GM12878 (cell line): ENCODE measurements at regions not wholly inside any gene's neighbourhood (a gene's known extent, or its start where the extent isn't known, plus 50 kb on each side); places are given as distances from the start of the nearest gene placed in this dataset.
"Not testable (repeated sequence)": the region's sequence is repeated elsewhere in the genome, so short reads cannot be mapped to it uniquely, and the experiment has no call there.

ENCODE experiments used
- CHD1 ChIP-seq: IDR thresholded peaks from 2 replicates; pipeline ENCODE4 v1.6.1; 2012; ENCODE audit warnings: low read depth, low read length, improper control_type of control experiment
- HCFC1 ChIP-seq: fragments of 150-350 bp; IDR thresholded peaks from 2 replicates; pipeline ENCODE4 v1.6.1; 2014; ENCODE audit warnings: low read length
- NFYA ChIP-seq: IDR thresholded peaks from 2 replicates; pipeline ENCODE4 v1.6.1; 2011; ENCODE audit warnings: low read depth, mild to moderate bottlenecking, low read length, improper control_type of control experiment, borderline replicate concordance
- POLR2A ChIP-seq: IDR thresholded peaks from 2 replicates; pipeline ENCODE4 v1.6.1; 2011; ENCODE audit warnings: low read depth, mild to moderate bottlenecking, low read length
- RCOR1 ChIP-seq: conservative IDR thresholded peaks from 2 replicates; pipeline ENCODE4 v1.6.1; 2012; ENCODE audit warnings: low read depth, low read length, improper control_type of control experiment
- SRF ChIP-seq, 2 experiments: IDR thresholded peaks; 2 replicates each; pipeline ENCODE4 v1.6.1; 2011; ENCODE audit warnings: low read depth in 2 of 2, low read length in 2 of 2, mild to moderate bottlenecking in 1 of 2, moderate library complexity in 1 of 2
- YY1 ChIP-seq: IDR thresholded peaks from 2 replicates; pipeline ENCODE4 v1.6.1; 2011; ENCODE audit warnings: low read depth, mild to moderate bottlenecking, low read length
- ZNF274 ChIP-seq: IDR thresholded peaks from one replicate; pipeline ENCODE4 v1.8.0; 2011; ENCODE audit not compliant: insufficient read length, insufficient read depth
- TF ChIP-seq, protein P1 (sequence below), 3 experiments: IDR thresholded peaks in 2 of 3; conservative IDR thresholded peaks in 1 of 3; 2 replicates each; pipeline ENCODE4 v1.5.1; 2011; ENCODE audit warnings: low read depth in 3 of 3, low read length in 3 of 3, mild to moderate bottlenecking in 3 of 3, control low read depth in 2 of 3, moderate library complexity in 2 of 3, inconsistent platforms in 1 of 3, mixed read lengths in 1 of 3; ENCODE audit not compliant: control insufficient read depth in 2 of 3, insufficient read depth in 1 of 3; ENCODE audit errors: extremely low read depth in 1 of 3
- TF ChIP-seq, protein P2 (sequence below): IDR thresholded peaks from 2 replicates; pipeline ENCODE4 v1.6.1; 2011; ENCODE audit warnings: mild to moderate bottlenecking, low read depth, low read length, moderate library complexity; ENCODE audit not compliant: insufficient replicate concordance

DNA sequence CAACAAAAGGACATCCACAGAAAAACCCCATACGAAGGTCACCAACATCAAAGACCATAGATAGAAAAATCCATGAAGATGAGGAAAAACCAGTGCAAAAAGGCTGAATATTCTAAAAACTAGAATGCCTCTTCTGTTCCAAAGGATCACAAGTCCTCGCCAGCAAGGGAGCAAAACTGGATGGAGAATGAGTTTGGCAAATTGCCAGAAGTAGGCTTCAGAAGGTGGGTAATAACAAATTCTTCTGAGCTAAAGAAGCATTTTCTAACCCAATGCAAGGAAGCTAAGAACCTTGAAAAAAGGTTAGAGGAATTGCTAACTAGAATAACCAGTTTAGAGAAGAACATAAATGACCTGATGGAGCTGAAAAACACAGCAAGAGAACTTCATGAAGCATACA, 753.3 kb downstream of the KHDRBS2 start:
- not testable (repeated sequence) for TF ChIP-seq ZNF274; HCFC1; NFYA; YY1; CHD1; RCOR1; SRF (IDR thresholded peaks at IDR 0.05; ENCODE audit: low read depth in 2 of 2, low read length in 2 of 2); POLR2A
- TF ChIP-seq, protein P1, sequence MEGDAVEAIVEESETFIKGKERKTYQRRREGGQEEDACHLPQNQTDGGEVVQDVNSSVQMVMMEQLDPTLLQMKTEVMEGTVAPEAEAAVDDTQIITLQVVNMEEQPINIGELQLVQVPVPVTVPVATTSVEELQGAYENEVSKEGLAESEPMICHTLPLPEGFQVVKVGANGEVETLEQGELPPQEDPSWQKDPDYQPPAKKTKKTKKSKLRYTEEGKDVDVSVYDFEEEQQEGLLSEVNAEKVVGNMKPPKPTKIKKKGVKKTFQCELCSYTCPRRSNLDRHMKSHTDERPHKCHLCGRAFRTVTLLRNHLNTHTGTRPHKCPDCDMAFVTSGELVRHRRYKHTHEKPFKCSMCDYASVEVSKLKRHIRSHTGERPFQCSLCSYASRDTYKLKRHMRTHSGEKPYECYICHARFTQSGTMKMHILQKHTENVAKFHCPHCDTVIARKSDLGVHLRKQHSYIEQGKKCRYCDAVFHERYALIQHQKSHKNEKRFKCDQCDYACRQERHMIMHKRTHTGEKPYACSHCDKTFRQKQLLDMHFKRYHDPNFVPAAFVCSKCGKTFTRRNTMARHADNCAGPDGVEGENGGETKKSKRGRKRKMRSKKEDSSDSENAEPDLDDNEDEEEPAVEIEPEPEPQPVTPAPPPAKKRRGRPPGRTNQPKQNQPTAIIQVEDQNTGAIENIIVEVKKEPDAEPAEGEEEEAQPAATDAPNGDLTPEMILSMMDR (IDR thresholded peaks at IDR 0.05 in 2 of 3, conservative IDR thresholded peaks at IDR 0.05 in 1 of 3; ENCODE audit: control insufficient read depth in 2 of 3, extremely low read depth in 1 of 3, insufficient read depth in 1 of 3, low read depth in 3 of 3, low read length in 3 of 3), result not testable (repeated sequence)
- TF ChIP-seq, protein P2, sequence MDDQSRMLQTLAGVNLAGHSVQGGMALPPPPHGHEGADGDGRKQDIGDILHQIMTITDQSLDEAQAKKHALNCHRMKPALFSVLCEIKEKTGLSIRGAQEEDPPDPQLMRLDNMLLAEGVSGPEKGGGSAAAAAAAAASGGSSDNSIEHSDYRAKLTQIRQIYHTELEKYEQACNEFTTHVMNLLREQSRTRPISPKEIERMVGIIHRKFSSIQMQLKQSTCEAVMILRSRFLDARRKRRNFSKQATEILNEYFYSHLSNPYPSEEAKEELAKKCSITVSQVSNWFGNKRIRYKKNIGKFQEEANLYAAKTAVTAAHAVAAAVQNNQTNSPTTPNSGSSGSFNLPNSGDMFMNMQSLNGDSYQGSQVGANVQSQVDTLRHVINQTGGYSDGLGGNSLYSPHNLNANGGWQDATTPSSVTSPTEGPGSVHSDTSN, result not testable (repeated sequence)
